Loucy (cell line): ENCODE measurements at regions not wholly inside any gene's neighbourhood (a gene's known extent, or its start where the extent isn't known, plus 50 kb on each side); places are given as distances from the start of the nearest gene placed in this dataset.

Experiments used
- H2AFZ ChIP-seq: fragments of 200-600 bp; sonication (generic); 2 replicates; pipeline ENCODE4 v1.6.0; 2016; ENCODE audit warnings: antibody characterized with exemption, mild to moderate bottlenecking, low read length, moderate library complexity
- H3F3A ChIP-seq: fragments of 200-600 bp; 2 replicates; pipeline ENCODE4 v1.6.0; 2016; ENCODE audit warnings: antibody characterized with exemption, low read depth, mild to moderate bottlenecking
- H3K27me3 ChIP-seq: fragments of 200-600 bp; sonication (generic); 2 replicates; pipeline ENCODE4 v1.6.1; 2014; ENCODE audit warnings: low read length, mild to moderate bottlenecking; ENCODE audit not compliant: insufficient read depth, poor library complexity, severe bottlenecking
- H3K36me3 ChIP-seq: fragments of 200-600 bp; sonication (generic); 2 replicates; pipeline ENCODE4 v1.6.1; 2016; ENCODE audit warnings: low read length; ENCODE audit not compliant: insufficient read depth
- H3K4me1 ChIP-seq: fragments of 200-600 bp; sonication (generic); 2 replicates; pipeline ENCODE4 v1.5.1; 2014; ENCODE audit warnings: low read length, mild to moderate bottlenecking; ENCODE audit not compliant: insufficient read depth, poor library complexity, severe bottlenecking
- H3K4me2 ChIP-seq: fragments of 200-600 bp; sonication (generic); 2 replicates; pipeline ENCODE4 v1.6.0; 2014; ENCODE audit warnings: antibody characterized with exemption, low read length, low read depth, mild to moderate bottlenecking; ENCODE audit not compliant: poor library complexity, severe bottlenecking
- H3K4me3 ChIP-seq: fragments of 200-600 bp; sonication (generic); 2 replicates; pipeline ENCODE4 v1.5.1; 2014; ENCODE audit warnings: low read length, mild to moderate bottlenecking, mixed read lengths; ENCODE audit not compliant: poor library complexity, severe bottlenecking
- H3K79me2 ChIP-seq: fragments of 200-600 bp; sonication (generic); 2 replicates; pipeline ENCODE4 v1.6.1; 2014; ENCODE audit warnings: low read length; ENCODE audit not compliant: insufficient read depth
- H3K9ac ChIP-seq: fragments of 200-600 bp; sonication (generic); 2 replicates; pipeline ENCODE4 v1.6.0; 2014; ENCODE audit warnings: mild to moderate bottlenecking, low read depth, low read length, moderate library complexity; ENCODE audit not compliant: poor library complexity, severe bottlenecking
- H3K9me2 ChIP-seq: fragments of 200-600 bp; sonication (generic); replicated peaks from 2 replicates; pipeline ENCODE4 v1.6.1; 2016; ENCODE audit warnings: low read depth, low read length, mixed read lengths
- H3K9me3 ChIP-seq: fragments of 200-600 bp; sonication (generic); 2 replicates; pipeline ENCODE4 v1.6.1; 2014; ENCODE audit warnings: mild to moderate bottlenecking, antibody characterized with exemption, low read length, low read depth; ENCODE audit not compliant: insufficient read depth
- H4K20me1 ChIP-seq: fragments of 200-600 bp; sonication (generic); 2 replicates; pipeline ENCODE4 v1.6.0; 2014; ENCODE audit warnings: antibody characterized with exemption, low read length, mild to moderate bottlenecking; ENCODE audit not compliant: insufficient read depth, poor library complexity, severe bottlenecking
- EZH2phosphoT487 ChIP-seq: fragments of 200-600 bp; IDR thresholded peaks from 2 replicates; pipeline ENCODE4 v1.6.1; 2018; ENCODE audit warnings: antibody characterized with exemption, mild to moderate bottlenecking, moderate library complexity, borderline replicate concordance
- TF ChIP-seq, protein P1 (sequence below): fragments of 200-600 bp; sonication (generic); conservative IDR thresholded peaks from 2 replicates; pipeline ENCODE4 v1.5.1; 2014; ENCODE audit warnings: mild to moderate bottlenecking, antibody characterized with exemption, low read length

DNA sequence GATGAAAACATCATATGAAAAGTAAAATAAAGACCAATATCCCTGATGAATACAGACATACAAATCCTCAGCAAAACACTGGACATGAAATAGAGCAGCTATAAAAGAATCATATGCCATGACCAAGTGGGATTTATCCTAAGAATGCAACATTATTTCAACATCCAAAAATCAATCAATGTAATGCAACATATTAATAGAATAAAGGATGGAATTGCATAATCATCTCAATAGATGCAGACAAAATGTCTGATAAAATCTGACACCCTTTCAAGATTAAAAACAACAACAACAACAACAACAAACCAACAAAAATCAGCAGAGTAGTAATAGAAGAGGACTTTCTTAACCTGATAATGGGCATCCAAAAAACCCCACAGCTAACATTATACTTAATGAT is 63.8 kb upstream of the IL1R1 start:
- Histone ChIP-seq H3F3A (no peaks in the 10 kb centered on the region), H3K36me3 (no peaks in the 10 kb centered on the region), H3K9me3 (no peaks in the 10 kb centered on the region), H3K4me3 (no peak overlapping the region), H3K79me2 (no peaks in the 10 kb centered on the region), H3K9me2 (no peaks in the 10 kb centered on the region), H4K20me1 (no peaks in the 10 kb centered on the region), H2AFZ (no peak overlapping the region), H3K9ac (no peak overlapping the region), H3K4me2 (no peak overlapping the region), H3K4me1 (peaks cover 8% of the 10 kb centered on the region), H3K27me3 (no peaks in the 10 kb centered on the region)
- TF ChIP-seq EZH2phosphoT487: no peak
- TF ChIP-seq, protein P1, sequence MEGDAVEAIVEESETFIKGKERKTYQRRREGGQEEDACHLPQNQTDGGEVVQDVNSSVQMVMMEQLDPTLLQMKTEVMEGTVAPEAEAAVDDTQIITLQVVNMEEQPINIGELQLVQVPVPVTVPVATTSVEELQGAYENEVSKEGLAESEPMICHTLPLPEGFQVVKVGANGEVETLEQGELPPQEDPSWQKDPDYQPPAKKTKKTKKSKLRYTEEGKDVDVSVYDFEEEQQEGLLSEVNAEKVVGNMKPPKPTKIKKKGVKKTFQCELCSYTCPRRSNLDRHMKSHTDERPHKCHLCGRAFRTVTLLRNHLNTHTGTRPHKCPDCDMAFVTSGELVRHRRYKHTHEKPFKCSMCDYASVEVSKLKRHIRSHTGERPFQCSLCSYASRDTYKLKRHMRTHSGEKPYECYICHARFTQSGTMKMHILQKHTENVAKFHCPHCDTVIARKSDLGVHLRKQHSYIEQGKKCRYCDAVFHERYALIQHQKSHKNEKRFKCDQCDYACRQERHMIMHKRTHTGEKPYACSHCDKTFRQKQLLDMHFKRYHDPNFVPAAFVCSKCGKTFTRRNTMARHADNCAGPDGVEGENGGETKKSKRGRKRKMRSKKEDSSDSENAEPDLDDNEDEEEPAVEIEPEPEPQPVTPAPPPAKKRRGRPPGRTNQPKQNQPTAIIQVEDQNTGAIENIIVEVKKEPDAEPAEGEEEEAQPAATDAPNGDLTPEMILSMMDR: no peak

DNA sequence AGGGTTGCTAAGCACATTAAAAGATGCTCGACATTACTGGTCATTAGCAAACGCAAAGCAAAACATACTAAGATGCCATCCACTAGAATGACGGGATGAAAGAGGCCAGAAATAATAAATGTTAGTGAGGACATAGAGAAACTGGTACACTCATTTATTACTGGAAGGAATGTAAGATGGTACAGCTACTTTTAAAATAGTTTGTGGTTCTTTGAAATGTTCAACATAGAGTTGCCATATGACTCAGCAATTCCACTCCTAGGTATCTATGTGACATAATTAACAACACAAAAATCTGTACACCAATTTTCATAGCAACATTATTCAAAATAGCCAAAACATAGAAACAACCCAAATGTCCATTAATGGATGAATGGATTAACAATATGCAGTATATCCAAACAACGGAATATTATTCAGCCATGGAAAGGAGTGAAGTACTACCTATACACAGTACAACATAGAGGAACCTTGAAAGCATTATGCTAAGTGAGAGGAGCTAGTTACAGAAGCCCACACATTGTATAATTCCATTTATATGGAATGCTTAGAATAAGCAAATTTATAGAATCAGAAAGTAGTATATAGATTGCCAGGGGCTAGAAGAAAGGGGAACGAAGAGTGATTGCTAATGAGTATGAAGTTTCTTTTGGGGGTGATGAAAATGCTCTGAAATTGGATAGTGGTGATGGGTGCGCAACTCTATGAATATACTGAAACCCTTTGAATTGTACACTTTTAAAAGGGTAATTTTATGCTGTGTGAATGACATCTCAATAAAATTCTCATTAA is 61.9 kb upstream of the IL1R1 start:
- Histone ChIP-seq H3K9me2 (no peaks in the 10 kb centered on the region), H3K4me2 (no peak overlapping the region), H3K9me3 (no peaks in the 10 kb centered on the region), H3K4me1 (peaks cover 8% of the 10 kb centered on the region), H3F3A (no peaks in the 10 kb centered on the region), H2AFZ (no peak overlapping the region), H3K79me2 (no peaks in the 10 kb centered on the region), H3K4me3 (no peak overlapping the region), H3K9ac (no peak overlapping the region), H3K27me3 (peaks cover 8% of the 10 kb centered on the region), H4K20me1 (no peaks in the 10 kb centered on the region), H3K36me3 (no peaks in the 10 kb centered on the region)
- TF ChIP-seq EZH2phosphoT487: no peak
- TF ChIP-seq, protein P1: no peak

DNA sequence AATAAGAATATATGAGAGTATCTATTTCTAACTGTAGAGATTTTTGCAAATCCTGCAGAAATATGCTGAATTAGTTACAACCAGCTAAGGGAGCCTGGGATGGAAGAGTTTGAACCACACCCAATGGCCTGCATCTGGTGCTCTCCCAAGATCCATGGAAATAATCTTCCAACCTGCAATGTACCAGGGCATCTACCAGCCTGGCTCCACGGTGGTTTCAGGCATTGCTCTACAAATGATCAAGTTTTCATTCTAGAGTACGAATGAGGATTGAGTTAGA is 61.4 kb upstream of the IL1R1 start:
- no peaks in the 10 kb centered on the region for H3K79me2 ChIP-seq
- H2AFZ ChIP-seq: no peak overlapping the region
- peaks cover 8% of the 10 kb centered on the region for H3K27me3 ChIP-seq
- no peaks in the 10 kb centered on the region for H3F3A ChIP-seq
- H3K4me3 ChIP-seq: no peak overlapping the region
- H3K9me2 ChIP-seq: no peaks in the 10 kb centered on the region
- no peaks in the 10 kb centered on the region for H3K9me3 ChIP-seq
- H4K20me1 ChIP-seq: no peaks in the 10 kb centered on the region
- TF ChIP-seq, protein P1: no peak
- TF ChIP-seq EZH2phosphoT487: no peak
- H3K4me1 ChIP-seq: peaks cover 8% of the 10 kb centered on the region
- no peaks in the 10 kb centered on the region for H3K36me3 ChIP-seq
- no peak overlapping the region for H3K4me2 ChIP-seq
- no peak overlapping the region for H3K9ac ChIP-seq
